GM18867 (cell line): ENCODE measurements at regions not wholly inside any gene's neighbourhood (a gene's known extent, or its start where the extent isn't known, plus 50 kb on each side); places are given as distances from the start of the nearest gene placed in this dataset.
"Not testable (repeated sequence)": the region's sequence is repeated elsewhere in the genome, so short reads cannot be mapped to it uniquely, and the experiment has no call there.

Source experiments
- ATAC-seq: cut with Tn5 transposase; IDR thresholded peaks from one replicate; pipeline ENCODE4 v1.9.1; 2021; ENCODE audit warnings: mild to moderate bottlenecking, moderate library complexity; ENCODE audit not compliant: unreplicated experiment

GRCh38 chr9:74073897-74074296 lies 423.2 kb upstream of the RORB start:
- ATAC-seq: no peak

DNA sequence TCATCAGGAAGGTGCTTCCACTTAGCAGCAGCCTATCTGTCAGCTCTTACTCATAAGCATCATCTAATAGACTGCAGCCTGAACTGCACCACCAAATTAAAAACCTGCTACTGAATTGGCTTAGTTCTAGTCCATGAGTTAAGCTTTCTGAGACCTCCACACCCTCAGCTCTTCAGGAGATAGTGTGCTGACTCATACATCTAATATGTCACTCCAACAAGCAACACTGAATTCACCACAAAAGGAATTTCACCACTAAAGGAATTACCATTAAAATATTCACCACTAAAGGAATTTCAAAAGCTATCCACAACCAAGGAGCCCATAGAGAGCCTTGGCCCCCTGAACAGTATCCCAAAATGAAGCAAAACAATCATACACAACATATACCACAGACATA lies 418.5 kb upstream of the RORB start:
- ATAC-seq: no peak

- ATAC-seq: not testable (repeated sequence)
Measured at GRCh38 chr9:74080652-74081051, 416.5 kb upstream of the RORB start.

GRCh38 chr9:74083681-74084433 lies 413.3 kb upstream of the RORB start:
- no peak for ATAC-seq

- ATAC-seq: not testable (repeated sequence)
Measured at GRCh38 chr9:74085384-74086037, 411.6 kb upstream of the RORB start.

DNA sequence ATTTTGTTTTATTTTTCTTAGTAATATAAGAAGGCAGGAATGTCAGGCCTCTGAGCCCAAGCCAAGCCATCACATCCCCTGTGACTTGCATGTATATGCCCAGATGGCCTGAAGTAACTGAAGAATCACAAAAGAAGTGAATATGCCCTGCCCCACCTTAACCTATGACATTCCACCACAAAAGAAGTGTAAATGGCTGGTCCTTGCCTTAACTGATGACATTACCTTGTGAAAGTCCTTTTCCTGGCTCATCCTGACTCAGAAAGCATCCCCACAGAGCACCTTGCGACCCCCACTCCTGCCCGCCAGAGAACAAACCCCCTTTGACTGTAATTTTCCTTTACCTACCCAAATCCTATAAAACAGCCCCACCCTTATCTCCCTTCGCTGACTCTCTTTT lies 406.2 kb upstream of the RORB start:
- ATAC-seq: not testable (repeated sequence)

- ATAC-seq: no peak
Measured at GRCh38 chr9:74092491-74092834, 404.7 kb upstream of the RORB start.

DNA sequence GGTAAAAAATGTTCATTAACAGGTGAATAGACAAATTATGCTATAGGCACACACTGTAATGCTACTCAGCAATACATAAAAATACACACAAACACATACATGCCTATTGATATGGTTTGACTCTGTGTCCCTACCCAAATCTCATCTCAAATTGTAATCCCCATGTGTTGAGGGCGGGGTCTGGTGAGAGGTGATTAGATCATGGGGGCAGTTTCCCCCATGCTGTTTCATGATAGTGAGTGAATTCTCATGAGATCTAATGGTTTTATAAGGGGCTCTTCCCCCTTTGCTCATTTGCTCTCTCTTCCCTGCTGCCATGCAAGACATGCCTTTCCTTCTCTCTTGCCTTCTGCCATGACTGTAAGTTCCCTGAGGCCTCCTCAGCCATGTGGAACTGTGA lies 403.1 kb upstream of the RORB start:
- not testable (repeated sequence) for ATAC-seq

- no peak for ATAC-seq
Measured at GRCh38 chr9:74094766-74095165, 402.4 kb upstream of the RORB start.

DNA sequence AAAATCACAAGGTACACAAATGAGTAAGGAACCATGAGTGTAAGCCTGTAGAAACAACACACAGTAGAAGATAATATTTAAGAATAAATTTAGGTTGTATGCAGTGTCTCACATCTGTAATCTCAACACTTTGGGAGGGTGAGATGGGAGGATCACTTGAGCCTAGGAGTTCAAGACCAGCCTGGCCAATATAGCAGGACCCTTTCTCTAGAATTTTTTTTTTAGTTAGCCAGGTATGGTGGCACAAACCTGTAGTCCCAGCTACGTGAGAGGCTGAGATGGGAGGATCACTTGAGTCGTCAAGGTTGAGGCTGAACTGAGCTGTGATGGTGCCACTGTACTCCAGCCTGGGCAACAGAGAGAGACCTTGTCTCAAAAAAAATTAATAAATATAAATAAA lies 401.2 kb upstream of the RORB start:
- ATAC-seq: no peak

DNA sequence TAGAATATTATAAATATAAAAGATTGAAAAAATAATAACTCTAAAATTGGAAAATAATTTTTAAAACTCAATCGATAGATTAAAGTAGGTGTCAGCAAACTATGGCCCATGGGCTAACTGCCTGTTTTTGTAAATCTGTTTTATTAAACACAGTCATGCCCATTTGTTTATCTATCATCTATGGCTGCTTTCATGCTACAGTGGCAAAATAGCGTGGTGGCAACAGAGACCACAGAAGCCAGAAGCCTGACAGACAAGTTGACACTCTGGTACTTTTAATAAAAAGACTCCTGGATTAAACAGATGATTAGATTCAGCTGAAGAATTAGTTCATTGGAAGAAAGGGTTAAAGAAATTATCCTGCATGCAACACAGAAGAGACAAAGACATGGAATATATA lies 400.7 kb upstream of the RORB start:
- ATAC-seq: no peak

GRCh38 chr9:74100042-74100441 lies 397.1 kb upstream of the RORB start:
- no peak for ATAC-seq

GRCh38 chr9:74102148-74102547 lies 395.0 kb upstream of the RORB start:
- ATAC-seq: not testable (repeated sequence)

- no peak for ATAC-seq
Measured at GRCh38 chr9:74102702-74103101, 394.4 kb upstream of the RORB start.

DNA sequence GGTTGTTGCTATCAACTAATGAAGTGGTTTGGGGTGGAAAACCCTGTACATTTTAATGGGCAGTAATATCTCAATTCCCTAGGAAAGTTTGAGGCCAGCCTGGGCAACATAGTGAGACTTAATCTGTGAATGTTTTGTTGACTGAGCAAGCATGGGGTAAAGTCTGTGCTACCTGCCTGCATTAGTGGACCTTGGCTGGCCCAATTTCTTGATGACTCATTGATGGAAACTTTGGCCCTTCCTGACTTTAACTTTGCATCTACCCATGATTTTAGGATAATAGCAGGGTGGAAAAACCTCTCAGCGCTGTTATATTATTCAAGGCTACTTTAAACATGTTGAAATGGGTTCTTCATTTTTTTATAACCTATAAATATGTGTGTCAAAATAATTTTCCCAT lies 389.4 kb upstream of the RORB start:
- no peak for ATAC-seq

- no peak for ATAC-seq
Measured at GRCh38 chr9:74115976-74116375, 381.2 kb upstream of the RORB start.

GRCh38 chr9:74117151-74117550 lies 380.0 kb upstream of the RORB start:
- no peak for ATAC-seq

GRCh38 chr9:74117731-74118130 lies 379.4 kb upstream of the RORB start:
- ATAC-seq: no peak

GRCh38 chr9:74120061-74120460 lies 377.1 kb upstream of the RORB start:
- no peak for ATAC-seq

DNA sequence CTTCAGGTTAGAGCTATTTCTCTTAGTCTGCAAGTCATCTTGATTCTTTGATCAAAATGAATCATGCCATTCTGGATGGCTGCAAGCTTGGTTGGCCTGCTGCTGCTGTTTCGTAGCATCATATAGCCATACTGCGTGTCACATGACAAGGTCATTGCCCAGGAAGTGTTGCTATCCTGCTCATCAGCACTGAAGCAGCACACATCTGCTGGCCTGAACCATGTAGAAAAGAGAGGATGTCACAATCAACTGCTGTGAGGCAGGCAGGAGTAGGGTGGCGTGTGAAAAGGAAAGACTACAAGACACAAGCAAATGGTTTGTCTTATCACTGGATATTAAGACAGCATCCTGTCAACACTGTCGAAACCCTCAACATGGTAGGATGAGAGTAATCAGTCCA lies 376.7 kb upstream of the RORB start:
- ATAC-seq: no peak

DNA sequence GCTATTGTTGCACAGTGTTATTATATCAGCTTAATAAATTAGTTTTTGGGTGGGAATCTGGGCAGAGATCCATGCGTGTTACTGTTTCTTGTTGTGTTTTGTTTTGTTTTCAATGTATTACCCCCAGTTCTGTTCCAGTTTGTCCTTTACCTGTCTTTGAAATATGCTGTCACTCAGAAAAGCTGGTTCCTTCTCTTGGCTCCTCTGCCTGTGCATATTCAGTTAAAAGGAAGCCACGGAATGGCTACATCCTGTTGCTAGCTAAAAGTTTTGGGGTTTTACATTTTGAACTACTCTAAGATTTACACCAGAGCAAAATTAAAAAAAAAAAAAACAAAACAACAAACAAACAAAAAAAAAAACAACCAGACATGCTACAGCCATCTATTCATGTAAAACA lies 374.9 kb upstream of the RORB start:
- no peak for ATAC-seq

- ATAC-seq: no peak
Measured at GRCh38 chr9:74122661-74123060, 374.5 kb upstream of the RORB start.

- ATAC-seq: no peak
Measured at GRCh38 chr9:74125941-74126340, 371.2 kb upstream of the RORB start.
